ENCODE measurements at regions not wholly inside any gene's neighbourhood (a gene's known extent, or its start where the extent isn't known, plus 50 kb on each side); places are given as distances from the start of the nearest gene placed in this dataset.

GRCh38 chr10:52633266-52633665 lies 139.3 kb downstream of the MBL2 start:
- Histone ChIP-seq H3K4me3 (ENCODE audit: low read length) (no peak overlapping the region), H3K4me1 (ENCODE audit: insufficient read depth, low read length) (no peaks in the 10 kb centered on the region), H3K27ac (ENCODE audit: low read depth in 1 of 2, low read length in 2 of 2) (no peak overlapping the region), H3K9me3 (ENCODE audit: control insufficient read depth in 1 of 2, insufficient read depth in 1 of 2, low read length in 2 of 2) (no peaks in the 10 kb centered on the region), H3K36me3 (ENCODE audit: insufficient read depth, low read length) (no peaks in the 10 kb centered on the region), H3K27me3 (ENCODE audit: control insufficient read depth in 1 of 2, insufficient read depth in 2 of 2, low read length in 2 of 2) (no peaks in the 10 kb centered on the region)
- H3K27ac Mint-ChIP-seq, result no peak overlapping the region
- H3K36me3 Mint-ChIP-seq (ENCODE audit: low read depth), result no peaks in the 10 kb centered on the region
- ChIA-PET CTCF (no interaction called here), POLR2A (no interaction called here)
- intact Hi-C loops (cut with DNase I, micrococcal nuclease), result no loop called here
- DNase-seq, result no peak
- no peak overlapping the region for H3K4me3 Mint-ChIP-seq
- no peaks in the 10 kb centered on the region for H3K27me3 Mint-ChIP-seq
- TF ChIP-seq, protein P1, sequence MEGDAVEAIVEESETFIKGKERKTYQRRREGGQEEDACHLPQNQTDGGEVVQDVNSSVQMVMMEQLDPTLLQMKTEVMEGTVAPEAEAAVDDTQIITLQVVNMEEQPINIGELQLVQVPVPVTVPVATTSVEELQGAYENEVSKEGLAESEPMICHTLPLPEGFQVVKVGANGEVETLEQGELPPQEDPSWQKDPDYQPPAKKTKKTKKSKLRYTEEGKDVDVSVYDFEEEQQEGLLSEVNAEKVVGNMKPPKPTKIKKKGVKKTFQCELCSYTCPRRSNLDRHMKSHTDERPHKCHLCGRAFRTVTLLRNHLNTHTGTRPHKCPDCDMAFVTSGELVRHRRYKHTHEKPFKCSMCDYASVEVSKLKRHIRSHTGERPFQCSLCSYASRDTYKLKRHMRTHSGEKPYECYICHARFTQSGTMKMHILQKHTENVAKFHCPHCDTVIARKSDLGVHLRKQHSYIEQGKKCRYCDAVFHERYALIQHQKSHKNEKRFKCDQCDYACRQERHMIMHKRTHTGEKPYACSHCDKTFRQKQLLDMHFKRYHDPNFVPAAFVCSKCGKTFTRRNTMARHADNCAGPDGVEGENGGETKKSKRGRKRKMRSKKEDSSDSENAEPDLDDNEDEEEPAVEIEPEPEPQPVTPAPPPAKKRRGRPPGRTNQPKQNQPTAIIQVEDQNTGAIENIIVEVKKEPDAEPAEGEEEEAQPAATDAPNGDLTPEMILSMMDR (IDR thresholded peaks at IDR 0.05), result no peak
- H3K9me3 Mint-ChIP-seq, result no peaks in the 10 kb centered on the region
- no peaks in the 10 kb centered on the region for H3K4me1 Mint-ChIP-seq (ENCODE audit: low read depth)
- ATAC-seq (ENCODE audit: poor library complexity), result no peak

DNA sequence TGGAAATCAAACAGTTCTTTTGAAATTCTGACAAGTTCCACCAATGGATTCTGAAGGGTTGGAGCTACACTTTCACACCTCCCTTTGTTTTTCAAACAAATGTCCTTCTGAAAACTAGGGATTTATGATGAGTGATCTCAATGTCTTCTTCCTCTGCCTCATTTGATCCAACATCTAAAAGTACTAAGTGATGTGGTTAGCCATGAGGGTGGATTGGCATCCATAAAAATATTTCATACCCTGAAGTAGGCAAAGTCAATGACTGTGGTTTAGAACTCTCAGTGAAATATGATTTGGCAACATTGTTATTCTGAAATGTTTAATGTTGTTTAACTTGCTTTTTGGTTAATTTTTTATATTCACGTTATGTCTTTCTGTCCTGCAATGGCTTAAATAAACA lies 136.9 kb downstream of the MBL2 start:
- TF ChIP-seq, protein P1 (IDR thresholded peaks at IDR 0.05), result no peak
- no peak for ATAC-seq (ENCODE audit: poor library complexity)
- Mint-ChIP-seq H3K36me3 (ENCODE audit: low read depth) (no peaks in the 10 kb centered on the region), H3K27ac (no peak overlapping the region), H3K4me1 (ENCODE audit: low read depth) (no peaks in the 10 kb centered on the region), H3K27me3 (no peaks in the 10 kb centered on the region), H3K9me3 (no peaks in the 10 kb centered on the region), H3K4me3 (no peak overlapping the region)
- H3K4me3 ChIP-seq (ENCODE audit: low read length), result no peak overlapping the region
- no peak for DNase-seq
- ChIA-PET CTCF (no interaction called here), POLR2A (no interaction called here)
- H3K27ac ChIP-seq (ENCODE audit: low read depth in 1 of 2, low read length in 2 of 2), result no peak overlapping the region
- no peaks in the 10 kb centered on the region for H3K9me3 ChIP-seq (ENCODE audit: control insufficient read depth in 1 of 2, insufficient read depth in 1 of 2, low read length in 2 of 2)
- no peaks in the 10 kb centered on the region for H3K4me1 ChIP-seq (ENCODE audit: insufficient read depth, low read length)
- intact Hi-C loops (cut with DNase I, micrococcal nuclease), result no loop called here
- no peaks in the 10 kb centered on the region for H3K36me3 ChIP-seq (ENCODE audit: insufficient read depth, low read length)
- H3K27me3 ChIP-seq (ENCODE audit: control insufficient read depth in 1 of 2, insufficient read depth in 2 of 2, low read length in 2 of 2), result no peaks in the 10 kb centered on the region

DNA sequence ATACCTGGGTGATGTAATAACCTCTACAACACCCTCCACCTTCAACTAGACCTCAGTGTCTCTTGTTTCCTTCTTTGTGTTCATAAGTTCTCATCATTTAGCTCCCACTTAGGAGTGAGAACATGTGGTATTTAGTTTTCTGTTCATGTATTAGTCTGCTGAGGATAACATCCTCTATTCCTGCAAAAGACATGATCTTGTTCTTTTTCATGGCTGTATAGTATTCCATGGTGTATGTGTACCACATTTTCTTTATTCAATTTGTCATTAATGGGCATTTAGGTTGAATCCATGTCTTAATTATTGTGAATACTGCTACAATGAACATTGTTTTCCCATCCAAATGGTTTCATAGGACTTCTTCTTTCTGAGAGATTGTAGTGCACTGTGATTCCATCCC lies 135.7 kb downstream of the MBL2 start:
- Histone ChIP-seq H3K27me3 (ENCODE audit: control insufficient read depth in 1 of 2, insufficient read depth in 2 of 2, low read length in 2 of 2) (no peaks in the 10 kb centered on the region), H3K27ac (ENCODE audit: low read depth in 1 of 2, low read length in 2 of 2) (no peak overlapping the region), H3K9me3 (ENCODE audit: control insufficient read depth in 1 of 2, insufficient read depth in 1 of 2, low read length in 2 of 2) (no peaks in the 10 kb centered on the region), H3K4me3 (ENCODE audit: low read length) (no peak overlapping the region), H3K36me3 (ENCODE audit: insufficient read depth, low read length) (no peaks in the 10 kb centered on the region), H3K4me1 (ENCODE audit: insufficient read depth, low read length) (no peaks in the 10 kb centered on the region)
- DNase-seq, result no peak
- Mint-ChIP-seq H3K36me3 (ENCODE audit: low read depth) (no peaks in the 10 kb centered on the region), H3K4me1 (ENCODE audit: low read depth) (no peaks in the 10 kb centered on the region), H3K27ac (no peak overlapping the region), H3K9me3 (no peaks in the 10 kb centered on the region), H3K4me3 (no peak overlapping the region), H3K27me3 (no peaks in the 10 kb centered on the region)
- CTCF ChIA-PET, result no interaction called here
- ATAC-seq (ENCODE audit: poor library complexity), result no peak
- intact Hi-C loops (cut with DNase I, micrococcal nuclease), result no loop called here
- POLR2A ChIA-PET, result no interaction called here
- TF ChIP-seq, protein P1 (IDR thresholded peaks at IDR 0.05), result no peak
